HG02588 (cell line): ENCODE measurements at regions not wholly inside any gene's neighbourhood (a gene's known extent, or its start where the extent isn't known, plus 50 kb on each side); places are given as distances from the start of the nearest gene placed in this dataset.
"Not testable (repeated sequence)": the region's sequence is repeated elsewhere in the genome, so short reads cannot be mapped to it uniquely, and the experiment has no call there.

ENCODE experiments used
- ATAC-seq: cut with Tn5 transposase; IDR thresholded peaks from one replicate; pipeline ENCODE4 v1.9.1; 2021; ENCODE audit warnings: mild to moderate bottlenecking, moderate library complexity; ENCODE audit not compliant: unreplicated experiment

GRCh38 chr2:175436076-175436475 is 254.6 kb upstream of the ATP5MC3 start:
- no peak for ATAC-seq

- no peak for ATAC-seq
Measured at GRCh38 chr2:175435012-175435411, 253.5 kb upstream of the ATP5MC3 start.

- no peak for ATAC-seq
Measured at GRCh38 chr2:175432793-175433192, 251.3 kb upstream of the ATP5MC3 start.

GRCh38 chr2:175432021-175432420 is 250.5 kb upstream of the ATP5MC3 start:
- no peak for ATAC-seq

GRCh38 chr2:175431101-175431946 is 249.8 kb upstream of the ATP5MC3 start:
- ATAC-seq, result no peak

GRCh38 chr2:175430236-175430635 is 248.7 kb upstream of the ATP5MC3 start:
- ATAC-seq, result no peak

GRCh38 chr2:175418224-175418835 is 236.8 kb upstream of the ATP5MC3 start:
- ATAC-seq, result no peak

- no peak for ATAC-seq
Measured at GRCh38 chr2:175414882-175415487, 233.5 kb upstream of the ATP5MC3 start.

GRCh38 chr2:175414191-175414881 is 232.8 kb upstream of the ATP5MC3 start:
- ATAC-seq, result no peak

- not testable (repeated sequence) for ATAC-seq
Measured at GRCh38 chr2:175410941-175411340, 229.4 kb upstream of the ATP5MC3 start.

GRCh38 chr2:175404839-175405238 is 223.3 kb upstream of the ATP5MC3 start:
- no peak for ATAC-seq

- no peak for ATAC-seq
Measured at GRCh38 chr2:175403599-175404221, 222.2 kb upstream of the ATP5MC3 start.

GRCh38 chr2:175402571-175402970 is 221.1 kb upstream of the ATP5MC3 start:
- ATAC-seq, result no peak

GRCh38 chr2:175401956-175402469 is 220.5 kb upstream of the ATP5MC3 start:
- no peak for ATAC-seq

GRCh38 chr2:175400975-175401374 is 219.5 kb upstream of the ATP5MC3 start:
- no peak for ATAC-seq

GRCh38 chr2:175399326-175399725 is 217.8 kb upstream of the ATP5MC3 start:
- ATAC-seq, result no peak

GRCh38 chr2:175398848-175399247 is 217.3 kb upstream of the ATP5MC3 start:
- no peak for ATAC-seq

GRCh38 chr2:175396696-175397095 is 215.2 kb upstream of the ATP5MC3 start:
- ATAC-seq, result no peak

- ATAC-seq, result no peak
Measured at GRCh38 chr2:175393851-175394250, 212.3 kb upstream of the ATP5MC3 start.

GRCh38 chr2:175383286-175383685 is 201.8 kb upstream of the ATP5MC3 start:
- ATAC-seq, result no peak

- no peak for ATAC-seq
Measured at GRCh38 chr2:175373729-175374128, 192.2 kb upstream of the ATP5MC3 start.
